H1 (cell line): ENCODE measurements at regions not wholly inside any gene's neighbourhood (a gene's known extent, or its start where the extent isn't known, plus 50 kb on each side); places are given as distances from the start of the nearest gene placed in this dataset.

ENCODE experiments used
- CTCF ChIA-PET: fragments of 300-600 bp; sonication (Branson Sonifier 250); formaldehyde crosslinking; loops from one replicate; lab custom pipeline; 2021; ENCODE audit not compliant: partially characterized antibody; lab: Charles Lee
- POLR2A ChIA-PET: fragments of 300-600 bp; sonication (Branson Sonifier 250); formaldehyde crosslinking; loops from one replicate; lab custom pipeline; 2021; ENCODE audit warnings: inconsistent platforms; ENCODE audit not compliant: partially characterized antibody; lab: Charles Lee
- DNase-seq, 2 experiments: peaks; one replicate each; pipeline versions ENCODE4 v3.0.0 to v3.0.0-alpha.2; 2010 to 2022; ENCODE audit warnings: low spot score in 2 of 2, low read depth in 1 of 2, mixed read lengths in 1 of 2
- FAIRE-seq: peaks from 2 replicates; lab custom pipeline; 2011; peaks lifted over from hg19 to GRCh38; lab: Jason Lieb, UNC
- H2AFZ ChIP-seq: 2 replicates; pipeline ENCODE4 v1.8.1; 2012; ENCODE audit warnings: low read length, inconsistent platforms
- H2AK5ac ChIP-seq: 2 replicates; pipeline ENCODE4 v1.6.1; 2013; ENCODE audit warnings: low read depth, low read length
- H2BK120ac ChIP-seq: replicated peaks from 2 replicates; pipeline ENCODE3; 2013; ENCODE audit warnings: low read depth, low read length, inconsistent platforms
- H2BK12ac ChIP-seq: 2 replicates; pipeline ENCODE4 v1.6.1; 2013; ENCODE audit warnings: low read depth, low read length
- H2BK15ac ChIP-seq: 2 replicates; pipeline ENCODE4 v1.6.1; 2013; ENCODE audit warnings: low read length
- H2BK20ac ChIP-seq: 2 replicates; pipeline ENCODE4 v1.6.1; 2013; ENCODE audit warnings: low read length
- H2BK5ac ChIP-seq: 2 replicates; pipeline ENCODE4 v1.6.1; 2013; ENCODE audit warnings: low read depth, low read length
- H3K14ac ChIP-seq: 2 replicates; pipeline ENCODE4 v1.6.1; 2013; ENCODE audit warnings: inconsistent platforms; ENCODE audit not compliant: insufficient read length
- H3K18ac ChIP-seq: 2 replicates; pipeline ENCODE4 v1.6.1; 2013; ENCODE audit warnings: low read length; ENCODE audit errors: extremely low read depth
- H3K23ac ChIP-seq: 2 replicates; pipeline ENCODE4 v1.6.1; 2013; ENCODE audit warnings: inconsistent platforms; ENCODE audit not compliant: insufficient read length
- H3K23me2 ChIP-seq: 2 replicates; pipeline ENCODE4 v1.6.1; 2013; ENCODE audit warnings: low read depth, low read length
- H3K27ac ChIP-seq: 2 replicates; pipeline ENCODE4 v1.6.1; 2011; ENCODE audit warnings: low read depth, low read length, inconsistent platforms
- H3K27me3 ChIP-seq, 4 experiments: replicated peaks in 1 of 4; 1 replicate in 1 of 4; 2 replicates in 3 of 4; pipeline versions ENCODE4 v1.6.1 to v1.8.1; 2011 to 2013; ENCODE audit warnings: low read length in 3 of 4, mild to moderate bottlenecking in 3 of 4, inconsistent platforms in 2 of 4, mixed read lengths in 2 of 4, moderate library complexity in 1 of 4; ENCODE audit not compliant: control insufficient read depth in 3 of 4, insufficient read depth in 3 of 4; ENCODE audit errors: extremely low read depth in 1 of 4
- H3K36me3 ChIP-seq, 4 experiments: 2 replicates each; pipeline versions ENCODE4 v1.6.1 to v1.8.1; 2011 to 2013; ENCODE audit warnings: mild to moderate bottlenecking in 4 of 4, low read length in 3 of 4, moderate library complexity in 2 of 4, control low read depth in 1 of 4, inconsistent platforms in 1 of 4; ENCODE audit not compliant: insufficient read depth in 4 of 4, control insufficient read depth in 2 of 4
- H3K4ac ChIP-seq: replicated peaks from 2 replicates; pipeline ENCODE3; 2013; ENCODE audit warnings: low read length, low read depth, mixed read lengths, inconsistent platforms; ENCODE audit not compliant: insufficient read length
- H3K4me1 ChIP-seq, 4 experiments: replicated peaks in 1 of 4; 1 replicate in 1 of 4; 2 replicates in 3 of 4; pipeline versions ENCODE4 v1.6.1 to v1.8.1; 2011 to 2013; ENCODE audit warnings: low read length in 3 of 4, inconsistent platforms in 2 of 4, mixed read lengths in 1 of 4; ENCODE audit not compliant: insufficient read depth in 4 of 4, control insufficient read depth in 3 of 4
- H3K4me2 ChIP-seq, 2 experiments: 2 replicates each; pipeline versions ENCODE4 v1.6.1 to v1.8.1; 2011 to 2013; ENCODE audit warnings: low read depth in 2 of 2, low read length in 2 of 2, control low read depth in 1 of 2, inconsistent platforms in 1 of 2, mild to moderate bottlenecking in 1 of 2; ENCODE audit not compliant: insufficient read depth in 1 of 2
- H3K4me3 ChIP-seq, 4 experiments: fragments of 200-600, 300-600 bp in 1 of 4; sonication (generic), shearing (Covaris generic), sonication (Bioruptor Twin) in 1 of 4; 2 replicates each; pipeline versions ENCODE4 v1.5.1 to v1.8.1; 2011 to 2016; ENCODE audit warnings: low read length in 4 of 4, low read depth in 3 of 4, control low read depth in 2 of 4, inconsistent platforms in 2 of 4, mild to moderate bottlenecking in 2 of 4, mixed read lengths in 1 of 4, moderate library complexity in 1 of 4; ENCODE audit not compliant: insufficient read depth in 2 of 4; ENCODE audit errors: extremely low read depth in 1 of 4
- H3K56ac ChIP-seq: replicated peaks from 2 replicates; pipeline ENCODE3; 2013; ENCODE audit warnings: low read depth, mild to moderate bottlenecking, mixed read lengths, low read length, inconsistent platforms; ENCODE audit not compliant: insufficient read length
- H3K79me1 ChIP-seq: 2 replicates; pipeline ENCODE4 v1.6.1; 2013; ENCODE audit warnings: low read depth, low read length, control low read depth
- H3K79me2 ChIP-seq, 2 experiments: 2 replicates each; pipeline versions ENCODE4 v1.6.1 to v1.8.1; 2012 to 2013; ENCODE audit warnings: low read length in 2 of 2, mild to moderate bottlenecking in 2 of 2, inconsistent platforms in 1 of 2; ENCODE audit not compliant: insufficient read depth in 2 of 2, control insufficient read depth in 1 of 2
- H3K9ac ChIP-seq, 4 experiments: replicated peaks in 1 of 4; 1 replicate in 1 of 4; 2 replicates in 3 of 4; pipeline versions ENCODE4 v1.6.1 to v1.8.1; 2011 to 2013; ENCODE audit warnings: low read depth in 3 of 4, low read length in 3 of 4, control low read depth in 2 of 4, mild to moderate bottlenecking in 2 of 4, moderate library complexity in 2 of 4, inconsistent platforms in 1 of 4; ENCODE audit errors: extremely low read depth in 1 of 4
- H3K9me3 ChIP-seq, 2 experiments: 2 replicates each; pipeline versions ENCODE4 v1.6.1 to v1.8.1; 2012 to 2013; ENCODE audit warnings: mild to moderate bottlenecking in 2 of 2, moderate library complexity in 2 of 2, control low read depth in 1 of 2, inconsistent platforms in 1 of 2, low read depth in 1 of 2, low read length in 1 of 2, mixed read lengths in 1 of 2; ENCODE audit not compliant: insufficient read depth in 2 of 2
- H4K20me1 ChIP-seq, 2 experiments: replicated peaks in 1 of 2; 2 replicates each; pipeline versions ENCODE3 to v1.8.1; 2011 to 2013; ENCODE audit warnings: inconsistent platforms in 2 of 2, low read length in 2 of 2, mild to moderate bottlenecking in 1 of 2; ENCODE audit not compliant: insufficient read depth in 2 of 2, control insufficient read depth in 1 of 2
- H4K5ac ChIP-seq: 2 replicates; pipeline ENCODE4 v1.6.1; 2013; ENCODE audit warnings: low read length, low read depth, mixed read lengths, inconsistent platforms; ENCODE audit not compliant: insufficient read length
- H4K8ac ChIP-seq: 2 replicates; pipeline ENCODE4 v1.8.0; 2013; ENCODE audit warnings: mild to moderate bottlenecking, moderate library complexity, low read length, inconsistent platforms; ENCODE audit not compliant: insufficient read depth; ENCODE audit errors: extremely low read depth
- H4K91ac ChIP-seq: replicated peaks from 2 replicates; pipeline ENCODE3; 2013; ENCODE audit warnings: low read length, mixed read lengths, inconsistent platforms; ENCODE audit not compliant: insufficient read length
- BCL11A ChIP-seq, 2 experiments: IDR thresholded peaks; one replicate each; pipeline ENCODE4 v1.6.1; 2011; ENCODE audit warnings: low read depth in 2 of 2, low read length in 2 of 2, mild to moderate bottlenecking in 2 of 2
- CHD1 ChIP-seq: IDR thresholded peaks from 2 replicates; pipeline ENCODE4 v1.6.1; 2012; ENCODE audit warnings: low read depth, low read length, improper control_type of control experiment
- CREB1 ChIP-seq: IDR thresholded peaks from 2 replicates; pipeline ENCODE4 v1.6.1; 2012; ENCODE audit warnings: inconsistent platforms
- MAFK ChIP-seq: IDR thresholded peaks from 2 replicates; pipeline ENCODE4 v1.6.1; 2012; ENCODE audit warnings: low read depth, mild to moderate bottlenecking, improper control_type of control experiment, low read length
- NANOG ChIP-seq: IDR thresholded peaks from 2 replicates; pipeline ENCODE4 v1.6.1; 2011; ENCODE audit warnings: low read length, low read depth, mild to moderate bottlenecking, inconsistent platforms; ENCODE audit not compliant: insufficient read depth, poor library complexity, severe bottlenecking
- PHF8 ChIP-seq: fragments of 200-600 bp; sonication (generic); conservative IDR thresholded peaks from 2 replicates; pipeline ENCODE4 v1.7.1; 2012; ENCODE audit warnings: low read depth, mild to moderate bottlenecking, inconsistent platforms, low read length, moderate library complexity
- POU5F1 ChIP-seq: IDR thresholded peaks from 2 replicates; pipeline ENCODE4 v1.6.1; 2011; ENCODE audit warnings: low read depth, mild to moderate bottlenecking, low read length, moderate library complexity
- SP1 ChIP-seq: IDR thresholded peaks from 2 replicates; pipeline ENCODE4 v1.6.1; 2011; ENCODE audit warnings: low read depth, low read length
- SP2 ChIP-seq: IDR thresholded peaks from 2 replicates; pipeline ENCODE4 v1.6.1; 2012; ENCODE audit warnings: mild to moderate bottlenecking, low read length, inconsistent platforms
- SP4 ChIP-seq: IDR thresholded peaks from 2 replicates; pipeline ENCODE4 v1.6.1; 2012; ENCODE audit warnings: low read length, inconsistent platforms
- WGBS, 2 experiments: shearing (Covaris generic) in 1 of 2; methylation state at CpG; one replicate each; pipeline versions ENCODE4 v1.1.6 to v1.1.7; 2013 to 2015; ENCODE audit warnings: low lambda C conversion rate in 2 of 2, mixed read lengths in 2 of 2, inconsistent platforms in 1 of 2, low coverage in 1 of 2, missing lambda C conversion rate in 1 of 2; ENCODE audit not compliant: insufficient replicate concordance in 2 of 2, insufficient coverage in 1 of 2, insufficient read length in 1 of 2; ENCODE audit errors: extremely low coverage in 1 of 2, missing lambda C conversion rate in 1 of 2; 5-methylcytosine and 5-hydroxymethylcytosine counted together

DNA sequence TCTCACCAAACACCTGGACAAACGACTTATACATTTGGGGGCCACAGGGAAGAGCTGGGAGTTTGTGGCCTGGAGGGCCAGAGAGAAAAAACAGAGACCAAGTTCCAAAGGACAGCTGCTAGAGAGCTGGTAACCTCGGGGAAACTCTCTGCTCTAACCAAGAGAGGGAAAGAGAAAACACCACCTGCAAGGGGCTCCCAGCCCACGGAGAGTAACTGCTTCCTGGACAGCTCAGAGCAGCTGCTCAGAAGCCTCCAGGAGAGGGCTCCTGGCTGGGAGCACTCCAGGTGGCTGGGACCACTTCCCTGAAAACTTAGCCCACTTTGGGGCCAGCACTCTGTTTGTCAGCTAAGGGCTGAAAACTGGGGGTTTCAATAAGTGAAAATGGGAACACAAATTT lies 154.8 kb upstream of the GRIK3 start:
- Histone ChIP-seq H3K4ac (no peak overlapping the region), H3K4me3 (no peak overlapping the region), H3K18ac (no peak overlapping the region), H4K8ac (no peak overlapping the region), H2BK5ac (no peak overlapping the region), H4K5ac (no peak overlapping the region), H2BK15ac (no peak overlapping the region), H3K79me1 (no peaks in the 10 kb centered on the region), H3K9me3 (no peaks in the 10 kb centered on the region), H2AK5ac (no peak overlapping the region), H2BK120ac (no peak overlapping the region), H3K56ac (no peak overlapping the region), H3K36me3 (no peaks in the 10 kb centered on the region), H3K27me3 (no peaks in the 10 kb centered on the region), H3K27ac (no peak overlapping the region), H3K79me2 (no peaks in the 10 kb centered on the region), H3K4me1 (no peaks in the 10 kb centered on the region), H2AFZ (no peak overlapping the region), H2BK12ac (no peak overlapping the region), H4K91ac (no peak overlapping the region), H3K23me2 (no peaks in the 10 kb centered on the region), H3K23ac (no peak overlapping the region), H2BK20ac (no peak overlapping the region), H3K4me2 (no peak overlapping the region), H3K14ac (no peak overlapping the region), H3K9ac (no peak overlapping the region), H4K20me1 (no peaks in the 10 kb centered on the region)
- WGBS, 2 experiments: 81% methylated on average over 3 of the region's 3 CpGs; no CpG with 5 or more reads in 1 of the 2 experiments
- FAIRE-seq (no peak), DNase-seq (no peak)
- ChIA-PET CTCF (interaction anchor here (0.8 to 1.5 kb wide), 10 partner anchors 12 to 635 kb away, joined by 3 to 5 read pairs (median 3); no protein-coding TSS in a partner anchor), POLR2A (no interaction called here)
- TF ChIP-seq SP4 (no peak), SP1 (no peak), NANOG (no peak), CREB1 (no peak), MAFK (no peak), POU5F1 (no peak), BCL11A (IDR thresholded peaks at IDR 0.05; ENCODE audit: low read depth in 2 of 2, low read length in 2 of 2) (no peak), CHD1 (no peak), PHF8 (no peak), SP2 (no peak)
